Spleen (tissue), 7 donors: ENCODE measurements at regions not wholly inside any gene's neighbourhood (a gene's known extent, or its start where the extent isn't known, plus 50 kb on each side); places are given as distances from the start of the nearest gene placed in this dataset.

Experiments used
- POLR2A ChIP-seq, 3 donors: fragments of 450-650 bp; IDR thresholded peaks; one replicate each; pipeline ENCODE4 v1.5.1; 2017; ENCODE audit warnings: antibody characterized with exemption in 3 of 3, mild to moderate bottlenecking in 1 of 3
- POLR2AphosphoS5 ChIP-seq, 3 donors: sonication (generic); formaldehyde crosslinking; IDR thresholded peaks; one replicate each; pipeline ENCODE4 v1.5.1; 2017; ENCODE audit warnings: antibody characterized with exemption in 3 of 3
- TF ChIP-seq, protein P1 (sequence below), 11 experiments: fragments of 200-600 bp in 7 of 11; fragments of 450-650 bp in 4 of 11; sonication (generic) in 4 of 11; IDR thresholded peaks in 8 of 11; conservative IDR thresholded peaks in 3 of 11; 1 replicate in 7 of 11; 2 replicates in 4 of 11; pipeline versions ENCODE4 v1.4.0 to v1.8.0; 2016 to 2021; ENCODE audit warnings: antibody characterized with exemption in 11 of 11, inconsistent platforms in 4 of 11, mild to moderate bottlenecking in 1 of 11
- donor health status: DM: no; HTN: no; CAD: no; lungs with moderate emphysema.
- donor health status: DM: no; HTN: no; CAD: no.
- donor health status: DM: no; HTN: no; CAD: no.

DNA sequence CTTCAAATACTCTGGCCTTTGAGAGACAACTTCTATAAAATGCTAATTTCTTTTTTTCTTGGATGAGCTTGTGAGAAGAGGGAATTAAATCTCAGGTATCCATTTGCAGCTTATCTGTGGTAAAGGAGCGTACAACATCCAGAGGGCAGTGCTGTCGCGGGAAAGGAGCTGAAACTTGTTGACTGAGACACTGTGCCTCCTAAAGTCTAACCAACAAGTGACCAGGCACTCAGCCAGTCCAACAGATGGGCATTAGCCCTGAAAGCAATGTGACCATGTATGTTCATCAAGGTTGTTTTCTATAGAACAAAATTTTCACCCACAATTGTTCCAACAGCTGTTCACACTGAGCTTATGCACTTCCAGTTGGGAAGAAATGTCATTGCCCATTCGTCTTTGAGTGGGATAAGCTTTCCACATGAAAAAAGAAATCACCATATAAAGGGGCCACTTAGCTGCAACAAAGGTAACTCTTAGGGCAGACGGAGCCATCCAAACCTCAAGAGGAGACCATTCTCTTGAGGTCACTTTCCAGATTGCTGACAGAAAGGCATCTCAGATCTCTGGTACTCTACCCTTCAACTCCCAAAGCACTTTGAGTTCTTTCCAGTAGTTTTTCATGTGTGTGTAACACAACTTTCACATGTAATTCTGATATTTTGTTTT lies 244.8 kb upstream of the NEIL3 start:
- TF ChIP-seq, protein P1, sequence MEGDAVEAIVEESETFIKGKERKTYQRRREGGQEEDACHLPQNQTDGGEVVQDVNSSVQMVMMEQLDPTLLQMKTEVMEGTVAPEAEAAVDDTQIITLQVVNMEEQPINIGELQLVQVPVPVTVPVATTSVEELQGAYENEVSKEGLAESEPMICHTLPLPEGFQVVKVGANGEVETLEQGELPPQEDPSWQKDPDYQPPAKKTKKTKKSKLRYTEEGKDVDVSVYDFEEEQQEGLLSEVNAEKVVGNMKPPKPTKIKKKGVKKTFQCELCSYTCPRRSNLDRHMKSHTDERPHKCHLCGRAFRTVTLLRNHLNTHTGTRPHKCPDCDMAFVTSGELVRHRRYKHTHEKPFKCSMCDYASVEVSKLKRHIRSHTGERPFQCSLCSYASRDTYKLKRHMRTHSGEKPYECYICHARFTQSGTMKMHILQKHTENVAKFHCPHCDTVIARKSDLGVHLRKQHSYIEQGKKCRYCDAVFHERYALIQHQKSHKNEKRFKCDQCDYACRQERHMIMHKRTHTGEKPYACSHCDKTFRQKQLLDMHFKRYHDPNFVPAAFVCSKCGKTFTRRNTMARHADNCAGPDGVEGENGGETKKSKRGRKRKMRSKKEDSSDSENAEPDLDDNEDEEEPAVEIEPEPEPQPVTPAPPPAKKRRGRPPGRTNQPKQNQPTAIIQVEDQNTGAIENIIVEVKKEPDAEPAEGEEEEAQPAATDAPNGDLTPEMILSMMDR (IDR thresholded peaks at IDR 0.05 in 8 of 11, conservative IDR thresholded peaks at IDR 0.05 in 3 of 11): no peak
- TF ChIP-seq POLR2A (IDR thresholded peaks at IDR 0.05) (no peak), POLR2AphosphoS5 (IDR thresholded peaks at IDR 0.05) (no peak)
